Body of pancreas (tissue), 4 donors: ENCODE measurements at regions not wholly inside any gene's neighbourhood (a gene's known extent, or its start where the extent isn't known, plus 50 kb on each side); places are given as distances from the start of the nearest gene placed in this dataset.

ENCODE experiments used
- ATAC-seq: fragments of 150-250 bp; one replicate; pipeline ENCODE4 v1.9.1; 2016
- DNase-seq, 4 donors: peaks; one replicate each; pipeline ENCODE4 v3.0.0-alpha.2; 2019
- H3K27ac ChIP-seq, 4 donors: fragments of 200-600 bp; sonication (generic); 1 replicate in 3 of 4; 2 replicates in 1 of 4; pipeline versions ENCODE4 v1.5.1 to v1.6.1; 2016 to 2019; ENCODE audit warnings: mild to moderate bottlenecking in 1 of 4, mixed read lengths in 1 of 4, moderate library complexity in 1 of 4
- H3K27me3 ChIP-seq, 2 donors: fragments of 200-600 bp; sonication (generic); one replicate each; pipeline ENCODE4 v1.6.0; 2016; ENCODE audit warnings: mild to moderate bottlenecking in 1 of 2
- H3K36me3 ChIP-seq, 2 donors: fragments of 200-600 bp; sonication (generic); replicated peaks in 1 of 2; 2 replicates each; pipeline ENCODE4 v1.5.1; 2016; ENCODE audit warnings: low read depth in 2 of 2; ENCODE audit not compliant: insufficient read depth in 1 of 2
- H3K4me1 ChIP-seq: fragments of 200-600 bp; sonication (generic); one replicate; pipeline ENCODE4 v1.6.0; 2016
- H3K4me3 ChIP-seq, 2 donors: fragments of 200-600 bp; sonication (generic); 1 replicate in 1 of 2; 2 replicates in 1 of 2; pipeline ENCODE4 v1.5.1; 2016 to 2019
- H3K9me3 ChIP-seq, 3 donors: fragments of 200-600 bp; sonication (generic); 1 replicate in 2 of 3; 2 replicates in 1 of 3; pipeline ENCODE4 v1.5.1; 2016
- POLR2A ChIP-seq, 3 donors: fragments of 450-650 bp; IDR thresholded peaks; one replicate each; pipeline ENCODE4 v1.6.1; 2016; ENCODE audit warnings: antibody characterized with exemption in 3 of 3, mild to moderate bottlenecking in 2 of 3
- WGBS, 2 donors: methylation state at CpG; one replicate each; pipeline ENCODE4 v1.1.5; 2017; 5-methylcytosine and 5-hydroxymethylcytosine counted together
- intact Hi-C: fragments of 100-400 bp; cut with DNase I; formaldehyde crosslinking; loops from one replicate; pipeline ENCODE4 v1.15.1; 2023
- TF ChIP-seq, protein P1 (sequence below), 7 experiments: fragments of 450-650 bp in 4 of 7; fragments of 200-600 bp in 3 of 7; sonication (generic) in 3 of 7; IDR thresholded peaks; one replicate each; pipeline ENCODE4 v1.5.1; 2016 to 2019; ENCODE audit warnings: antibody characterized with exemption in 7 of 7

DNA sequence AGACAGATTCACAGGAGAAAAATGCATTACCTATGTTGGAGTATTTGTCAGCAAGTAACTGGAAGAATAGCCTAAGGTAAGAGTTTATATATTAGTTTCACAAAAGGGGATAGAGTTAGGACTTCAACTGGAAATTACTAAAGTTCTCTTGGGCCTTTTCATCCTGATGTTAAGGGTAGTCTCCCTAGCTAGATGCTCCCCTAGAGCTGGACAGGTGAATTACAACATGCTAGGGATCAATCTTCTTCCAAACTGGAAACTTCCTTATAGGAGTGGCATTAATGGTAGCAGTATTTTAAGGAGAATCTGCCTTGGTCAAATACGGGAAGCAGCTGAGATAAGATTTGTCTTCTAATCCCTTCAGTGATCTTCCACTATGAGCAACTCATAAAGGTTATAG lies 632.8 kb upstream of the RAG2 start:
- Histone ChIP-seq H3K27me3 (no peaks in the 10 kb centered on the region), H3K9me3 (no peaks in the 10 kb centered on the region), H3K27ac (no peak overlapping the region), H3K4me1 (no peaks in the 10 kb centered on the region), H3K36me3 (no peaks in the 10 kb centered on the region), H3K4me3 (no peak overlapping the region)
- TF ChIP-seq POLR2A (IDR thresholded peaks at IDR 0.05) = no peak
- TF ChIP-seq, protein P1, sequence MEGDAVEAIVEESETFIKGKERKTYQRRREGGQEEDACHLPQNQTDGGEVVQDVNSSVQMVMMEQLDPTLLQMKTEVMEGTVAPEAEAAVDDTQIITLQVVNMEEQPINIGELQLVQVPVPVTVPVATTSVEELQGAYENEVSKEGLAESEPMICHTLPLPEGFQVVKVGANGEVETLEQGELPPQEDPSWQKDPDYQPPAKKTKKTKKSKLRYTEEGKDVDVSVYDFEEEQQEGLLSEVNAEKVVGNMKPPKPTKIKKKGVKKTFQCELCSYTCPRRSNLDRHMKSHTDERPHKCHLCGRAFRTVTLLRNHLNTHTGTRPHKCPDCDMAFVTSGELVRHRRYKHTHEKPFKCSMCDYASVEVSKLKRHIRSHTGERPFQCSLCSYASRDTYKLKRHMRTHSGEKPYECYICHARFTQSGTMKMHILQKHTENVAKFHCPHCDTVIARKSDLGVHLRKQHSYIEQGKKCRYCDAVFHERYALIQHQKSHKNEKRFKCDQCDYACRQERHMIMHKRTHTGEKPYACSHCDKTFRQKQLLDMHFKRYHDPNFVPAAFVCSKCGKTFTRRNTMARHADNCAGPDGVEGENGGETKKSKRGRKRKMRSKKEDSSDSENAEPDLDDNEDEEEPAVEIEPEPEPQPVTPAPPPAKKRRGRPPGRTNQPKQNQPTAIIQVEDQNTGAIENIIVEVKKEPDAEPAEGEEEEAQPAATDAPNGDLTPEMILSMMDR (IDR thresholded peaks at IDR 0.05) = no peak
- ATAC-seq (no peak), DNase-seq (no peak)
- intact Hi-C loops = no loop called here
- WGBS, 2 donors = 50 to 55% methylated on average over 1 of the region's 1 CpG

DNA sequence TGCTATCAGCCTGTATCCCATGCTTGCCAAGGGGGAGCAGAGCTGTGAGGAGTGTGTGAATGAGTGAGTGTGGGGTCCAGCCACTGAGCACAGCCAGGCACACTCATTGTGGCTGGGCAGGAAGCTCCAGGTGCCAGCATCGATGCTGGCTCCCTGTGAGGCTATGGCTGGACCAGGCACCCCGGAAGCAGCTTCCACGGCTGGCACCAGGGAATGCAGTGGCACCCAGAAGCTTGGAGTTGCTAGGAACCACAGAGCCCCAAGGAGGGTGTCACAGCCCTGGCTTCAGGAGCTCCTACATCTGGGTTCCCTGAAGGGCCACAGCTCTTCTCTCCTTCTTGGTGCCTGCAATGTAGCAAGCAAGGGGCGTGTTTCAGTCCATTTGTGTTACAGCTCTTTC lies 625.9 kb upstream of the RAG2 start:
- H3K9me3 ChIP-seq = peaks cover 0 to 5% (median 0%) of the 10 kb centered on the region in 3 donors
- TF ChIP-seq POLR2A (IDR thresholded peaks at IDR 0.05) = no peak
- TF ChIP-seq, protein P1 (IDR thresholded peaks at IDR 0.05) = no peak
- no peak overlapping the region for H3K27ac ChIP-seq
- H3K4me1 ChIP-seq = no peaks in the 10 kb centered on the region
- ATAC-seq (no peak), DNase-seq (no peak)
- 70 to 83% methylated on average over 4 of the region's 4 CpGs for WGBS, 2 donors
- H3K36me3 ChIP-seq = no peaks in the 10 kb centered on the region
- intact Hi-C loops = no loop called here
- H3K27me3 ChIP-seq = no peaks in the 10 kb centered on the region
- no peak overlapping the region for H3K4me3 ChIP-seq

- intact Hi-C loops = no loop called here
- ATAC-seq = no peak
- no peak for DNase-seq
- H3K36me3 ChIP-seq = no peaks in the 10 kb centered on the region
- H3K4me3 ChIP-seq = no peak overlapping the region
- no peaks in the 10 kb centered on the region for H3K27me3 ChIP-seq
- no peaks in the 10 kb centered on the region for H3K9me3 ChIP-seq
- no peak overlapping the region for H3K27ac ChIP-seq
- H3K4me1 ChIP-seq = no peaks in the 10 kb centered on the region
- no peak for TF ChIP-seq POLR2A (IDR thresholded peaks at IDR 0.05)
- TF ChIP-seq, protein P1 (IDR thresholded peaks at IDR 0.05) = no peak
- 65 to 67% methylated on average over 5 of the region's 5 CpGs for WGBS, 2 donors
Observed at GRCh38 chr11:37203006-37203405, 605.0 kb upstream of the RAG2 start.

GRCh38 chr11:37199082-37199481 lies 601.0 kb upstream of the RAG2 start:
- no peak overlapping the region for H3K27ac ChIP-seq
- H3K27me3 ChIP-seq = no peaks in the 10 kb centered on the region
- H3K4me3 ChIP-seq = no peak overlapping the region
- no peaks in the 10 kb centered on the region for H3K36me3 ChIP-seq
- H3K9me3 ChIP-seq = no peaks in the 10 kb centered on the region
- WGBS, 2 donors = 47 to 57% methylated on average over 1 of the region's 1 CpG
- DNase-seq = no peak
- H3K4me1 ChIP-seq = no peaks in the 10 kb centered on the region
- no peak for ATAC-seq
- intact Hi-C loops = no loop called here
- no peak for TF ChIP-seq POLR2A (IDR thresholded peaks at IDR 0.05)
- TF ChIP-seq, protein P1 (IDR thresholded peaks at IDR 0.05) = no peak

- ATAC-seq (no peak), DNase-seq (no peak)
- intact Hi-C loops = no loop called here
- no peaks in the 10 kb centered on the region for H3K4me1 ChIP-seq
- WGBS, 2 donors = 0% methylated on average over 1 of the region's 1 CpG
- TF ChIP-seq, protein P1 (IDR thresholded peaks at IDR 0.05) = no peak
- TF ChIP-seq POLR2A (IDR thresholded peaks at IDR 0.05) = no peak
- H3K4me3 ChIP-seq = no peak overlapping the region
- H3K27me3 ChIP-seq = no peaks in the 10 kb centered on the region
- no peaks in the 10 kb centered on the region for H3K36me3 ChIP-seq
- H3K27ac ChIP-seq = no peak overlapping the region
- no peaks in the 10 kb centered on the region for H3K9me3 ChIP-seq
Observed at GRCh38 chr11:37184326-37184725, 586.3 kb upstream of the RAG2 start.
